Tibial nerve (tissue), 3 donors: ENCODE measurements at regions not wholly inside any gene's neighbourhood (a gene's known extent, or its start where the extent isn't known, plus 50 kb on each side); places are given as distances from the start of the nearest gene placed in this dataset.
"Not testable (repeated sequence)": the region's sequence is repeated elsewhere in the genome, so short reads cannot be mapped to it uniquely, and the experiment has no call there.

Source experiments
- POLR2A ChIP-seq, 2 donors: fragments of 450-650 bp; IDR thresholded peaks; one replicate each; pipeline ENCODE4 v1.6.1; 2017; ENCODE audit warnings: antibody characterized with exemption in 2 of 2, mild to moderate bottlenecking in 2 of 2, moderate library complexity in 2 of 2
- TF ChIP-seq, protein P1 (sequence below), 5 experiments: fragments of 200-600 bp in 3 of 5; fragments of 450-650 bp in 2 of 5; sonication (generic) in 3 of 5; IDR thresholded peaks; one replicate each; pipeline ENCODE4 v1.5.1; 2016 to 2019; ENCODE audit warnings: antibody characterized with exemption in 5 of 5, mild to moderate bottlenecking in 3 of 5, moderate library complexity in 2 of 5

DNA sequence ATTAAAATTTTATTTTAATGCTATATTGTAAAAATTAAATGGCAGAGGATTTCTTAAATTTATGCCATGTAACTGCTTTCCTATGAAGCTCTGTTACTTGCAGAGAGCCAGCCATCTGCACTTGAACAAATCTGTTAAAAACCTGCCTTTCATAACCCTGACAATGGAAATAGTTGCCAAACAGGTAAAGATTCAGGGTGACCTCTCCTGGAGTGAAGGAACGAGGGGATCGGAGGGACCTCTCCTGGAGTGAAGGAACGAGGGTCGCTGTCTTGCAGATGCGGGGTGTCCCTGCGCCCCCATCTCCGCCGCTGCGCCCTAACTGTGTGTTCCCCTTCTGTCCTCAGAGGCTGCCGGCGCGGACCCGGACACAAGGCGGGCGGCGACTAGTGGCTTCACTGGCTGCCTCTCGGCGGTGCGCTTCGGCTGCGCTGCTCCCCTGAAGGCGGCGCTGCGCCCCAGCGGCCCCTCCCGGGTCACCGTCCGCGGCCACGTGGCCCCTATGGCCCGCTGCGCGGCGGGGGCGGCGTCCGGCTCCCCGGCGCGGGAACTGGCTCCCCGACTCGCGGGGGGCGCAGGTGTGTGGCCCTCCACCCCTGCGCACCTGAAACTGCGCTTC, 295.9 kb upstream of the SPATA31A3 start:
- TF ChIP-seq POLR2A (IDR thresholded peaks at IDR 0.05): not testable (repeated sequence)
- TF ChIP-seq, protein P1, sequence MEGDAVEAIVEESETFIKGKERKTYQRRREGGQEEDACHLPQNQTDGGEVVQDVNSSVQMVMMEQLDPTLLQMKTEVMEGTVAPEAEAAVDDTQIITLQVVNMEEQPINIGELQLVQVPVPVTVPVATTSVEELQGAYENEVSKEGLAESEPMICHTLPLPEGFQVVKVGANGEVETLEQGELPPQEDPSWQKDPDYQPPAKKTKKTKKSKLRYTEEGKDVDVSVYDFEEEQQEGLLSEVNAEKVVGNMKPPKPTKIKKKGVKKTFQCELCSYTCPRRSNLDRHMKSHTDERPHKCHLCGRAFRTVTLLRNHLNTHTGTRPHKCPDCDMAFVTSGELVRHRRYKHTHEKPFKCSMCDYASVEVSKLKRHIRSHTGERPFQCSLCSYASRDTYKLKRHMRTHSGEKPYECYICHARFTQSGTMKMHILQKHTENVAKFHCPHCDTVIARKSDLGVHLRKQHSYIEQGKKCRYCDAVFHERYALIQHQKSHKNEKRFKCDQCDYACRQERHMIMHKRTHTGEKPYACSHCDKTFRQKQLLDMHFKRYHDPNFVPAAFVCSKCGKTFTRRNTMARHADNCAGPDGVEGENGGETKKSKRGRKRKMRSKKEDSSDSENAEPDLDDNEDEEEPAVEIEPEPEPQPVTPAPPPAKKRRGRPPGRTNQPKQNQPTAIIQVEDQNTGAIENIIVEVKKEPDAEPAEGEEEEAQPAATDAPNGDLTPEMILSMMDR (IDR thresholded peaks at IDR 0.05): not testable (repeated sequence)
